Stimulated activated memory B cell treated with anti-CD40 and anti-IgM and Interleukin-4, amounts not matched to agents 10 μg/mL and 1 μg/mL and 100 μg/mL, for 72 hours (primary cell): ENCODE measurements at regions not wholly inside any gene's neighbourhood (a gene's known extent, or its start where the extent isn't known, plus 50 kb on each side); places are given as distances from the start of the nearest gene placed in this dataset.
"Not testable (repeated sequence)": the region's sequence is repeated elsewhere in the genome, so short reads cannot be mapped to it uniquely, and the experiment has no call there.

Source experiments
- ATAC-seq: fragments of 150-1000 bp; cut with Tn5 transposase; 2 replicates; pipeline ENCODE4 v1.10.0; 2021
- H3K27ac Mint-ChIP-seq: one replicate; pipeline ENCODE4 v1.8.0; 2022; ENCODE audit warnings: mild to moderate bottlenecking, mixed read lengths
- H3K27me3 Mint-ChIP-seq: one replicate; pipeline ENCODE4 v1.8.0; 2022; ENCODE audit warnings: mixed read lengths
- H3K36me3 Mint-ChIP-seq: one replicate; pipeline ENCODE4 v1.8.0; 2022; ENCODE audit warnings: mixed read lengths
- H3K4me1 Mint-ChIP-seq: one replicate; pipeline ENCODE4 v1.8.0; 2022; ENCODE audit warnings: mixed read lengths
- H3K4me3 Mint-ChIP-seq: one replicate; pipeline ENCODE4 v1.8.0; 2022; ENCODE audit warnings: mild to moderate bottlenecking, moderate library complexity, mixed read lengths
- H3K9me3 Mint-ChIP-seq: one replicate; pipeline ENCODE4 v1.8.0; 2022; ENCODE audit warnings: mixed read lengths

DNA sequence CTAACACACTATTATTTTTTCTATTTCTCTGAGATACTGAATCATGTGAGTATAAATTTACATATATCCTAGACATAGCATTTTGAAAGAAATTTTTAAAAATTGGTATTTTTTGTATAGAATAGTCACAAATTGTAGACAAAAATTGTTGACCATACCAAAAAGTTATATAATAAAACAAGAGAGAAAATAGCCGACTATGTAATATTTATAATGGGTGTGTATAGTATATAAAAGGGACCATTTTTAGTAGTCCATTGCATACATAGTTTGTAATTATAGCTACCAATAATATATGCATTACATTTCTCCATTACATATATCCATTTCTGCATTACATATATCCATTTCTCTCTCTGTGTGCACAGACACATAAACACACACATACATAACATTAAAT, 590.2 kb downstream of the TMTC2 start:
- H3K4me1 Mint-ChIP-seq, result no peaks in the 10 kb centered on the region
- peaks cover 6% of the 10 kb centered on the region for H3K9me3 Mint-ChIP-seq
- no peaks in the 10 kb centered on the region for H3K27me3 Mint-ChIP-seq
- no peak for ATAC-seq
- H3K36me3 Mint-ChIP-seq, result no peaks in the 10 kb centered on the region
- no peak overlapping the region for H3K27ac Mint-ChIP-seq
- no peak overlapping the region for H3K4me3 Mint-ChIP-seq

- Mint-ChIP-seq H3K4me1 (no peaks in the 10 kb centered on the region), H3K27me3 (no peaks in the 10 kb centered on the region), H3K4me3 (no peak overlapping the region), H3K27ac (no peak overlapping the region), H3K36me3 (no peaks in the 10 kb centered on the region), H3K9me3 (peaks cover 11% of the 10 kb centered on the region)
- no peak for ATAC-seq
Measured at GRCh38 chr12:83271201-83271600, 584.5 kb downstream of the TMTC2 start.

GRCh38 chr12:83265808-83266207, 579.1 kb downstream of the TMTC2 start:
- Mint-ChIP-seq H3K27me3 (no peaks in the 10 kb centered on the region), H3K4me1 (no peaks in the 10 kb centered on the region), H3K36me3 (no peaks in the 10 kb centered on the region), H3K4me3 (no peak overlapping the region), H3K27ac (no peak overlapping the region), H3K9me3 (peaks cover 5% of the 10 kb centered on the region)
- ATAC-seq, result no peak

- Mint-ChIP-seq H3K27me3 (no peaks in the 10 kb centered on the region), H3K27ac (no peak overlapping the region), H3K4me3 (no peak overlapping the region), H3K9me3 (no peaks in the 10 kb centered on the region), H3K4me1 (no peaks in the 10 kb centered on the region), H3K36me3 (no peaks in the 10 kb centered on the region)
- ATAC-seq, result no peak
Measured at GRCh38 chr12:83261998-83262397, 575.3 kb downstream of the TMTC2 start.

DNA sequence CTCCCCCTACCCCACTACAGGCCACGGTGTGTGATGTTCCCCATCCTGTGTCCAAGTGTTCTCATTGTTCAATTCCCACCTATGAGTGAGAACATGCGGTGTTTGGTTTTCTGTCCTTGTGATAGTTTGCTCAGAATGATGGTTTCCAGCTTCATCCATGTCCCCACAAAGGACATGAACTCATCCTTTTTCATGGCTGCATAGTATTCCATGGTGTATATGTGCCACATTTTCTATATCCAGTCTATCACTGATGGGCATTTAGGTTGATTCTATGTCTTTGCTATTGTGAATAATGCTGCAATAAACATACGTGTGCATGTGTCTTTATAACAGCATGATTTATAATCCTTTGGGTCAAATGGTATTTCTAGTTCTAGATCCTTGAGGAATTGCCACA, 573.4 kb downstream of the TMTC2 start:
- H3K4me1 Mint-ChIP-seq, result not testable (repeated sequence)

DNA sequence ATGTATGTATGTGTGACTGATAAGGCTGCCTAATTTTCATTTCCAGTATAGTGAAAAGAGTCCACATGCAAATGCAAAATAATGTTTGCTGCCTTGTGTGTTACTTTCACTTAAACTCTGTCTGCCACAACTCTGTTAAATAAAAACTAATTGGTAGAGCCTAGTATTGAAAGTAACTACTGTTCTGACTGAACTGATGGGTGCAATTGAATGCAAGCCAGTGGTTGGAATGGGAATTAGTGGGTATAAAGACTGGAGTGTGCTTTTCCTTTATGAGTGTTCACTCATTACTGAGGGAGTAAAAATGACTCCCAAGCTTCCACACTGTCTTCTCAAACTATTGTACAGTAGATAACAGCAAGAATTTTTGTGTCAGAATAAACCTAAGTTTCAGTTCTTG, 571.0 kb downstream of the TMTC2 start:
- Mint-ChIP-seq H3K27ac (no peak overlapping the region), H3K4me3 (no peak overlapping the region), H3K36me3 (no peaks in the 10 kb centered on the region), H3K4me1 (no peaks in the 10 kb centered on the region), H3K9me3 (peaks cover 3% of the 10 kb centered on the region), H3K27me3 (no peaks in the 10 kb centered on the region)
- no peak for ATAC-seq

More for the DNA sequence above, 573.4 kb downstream of the TMTC2 start:
- H3K27me3 Mint-ChIP-seq, ATAC-seq, H3K27ac Mint-ChIP-seq, H3K9me3 Mint-ChIP-seq, H3K4me3 Mint-ChIP-seq, H3K36me3 Mint-ChIP-seq: not testable (repeated sequence)

DNA sequence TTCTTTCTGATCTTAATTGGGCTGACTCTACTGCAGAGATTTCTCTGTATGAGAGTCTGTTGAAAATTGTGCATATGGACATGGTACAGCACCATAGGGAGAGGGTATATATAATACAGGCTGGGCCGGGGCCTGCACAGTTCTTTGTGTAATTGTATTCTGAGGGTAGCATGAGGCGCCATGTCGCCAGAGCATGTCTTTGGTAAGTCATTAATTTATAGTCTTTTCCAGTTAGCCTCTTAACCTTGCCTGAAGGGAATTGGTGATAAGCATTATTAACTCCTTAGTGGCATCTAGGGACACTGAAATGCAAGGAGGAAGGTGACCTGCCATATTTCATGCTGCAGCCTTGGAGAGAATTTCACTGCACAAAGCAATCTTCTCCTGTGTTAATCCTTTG, 569.9 kb downstream of the TMTC2 start:
- Mint-ChIP-seq H3K27me3 (no peaks in the 10 kb centered on the region), H3K4me1 (no peaks in the 10 kb centered on the region), H3K4me3 (no peak overlapping the region), H3K9me3 (peaks cover 3% of the 10 kb centered on the region), H3K36me3 (no peaks in the 10 kb centered on the region), H3K27ac (no peak overlapping the region)
- no peak for ATAC-seq

- no peak overlapping the region for H3K4me3 Mint-ChIP-seq
- H3K4me1 Mint-ChIP-seq, result no peaks in the 10 kb centered on the region
- no peak overlapping the region for H3K27ac Mint-ChIP-seq
- H3K36me3 Mint-ChIP-seq, result no peaks in the 10 kb centered on the region
- no peak for ATAC-seq
- H3K27me3 Mint-ChIP-seq, result no peaks in the 10 kb centered on the region
- peaks cover 10% of the 10 kb centered on the region for H3K9me3 Mint-ChIP-seq
Measured at GRCh38 chr12:83250866-83251265, 564.2 kb downstream of the TMTC2 start.

DNA sequence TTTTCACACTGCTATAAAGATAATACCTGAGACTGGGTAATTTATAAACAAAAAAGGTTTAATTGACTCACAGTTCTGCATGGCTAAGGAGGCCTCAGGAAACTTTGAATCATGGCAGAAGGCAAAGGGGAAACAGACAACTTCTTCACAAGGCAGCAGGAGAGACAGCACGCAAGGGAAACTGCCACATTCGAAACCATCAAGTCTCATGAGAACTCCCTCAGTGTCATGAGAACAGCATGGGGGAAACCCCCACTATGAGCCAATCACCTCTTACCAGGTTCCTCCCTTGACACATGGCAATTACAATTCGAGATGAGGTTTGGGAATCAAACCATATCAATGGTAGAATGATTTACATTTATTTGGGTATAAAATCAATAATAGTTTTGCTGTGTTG, 558.5 kb downstream of the TMTC2 start:
- ATAC-seq, result no peak
- no peaks in the 10 kb centered on the region for H3K4me1 Mint-ChIP-seq
- H3K27ac Mint-ChIP-seq, result no peak overlapping the region
- H3K4me3 Mint-ChIP-seq, result no peak overlapping the region
- H3K9me3 Mint-ChIP-seq, result peaks cover 8% of the 10 kb centered on the region
- no peaks in the 10 kb centered on the region for H3K36me3 Mint-ChIP-seq
- H3K27me3 Mint-ChIP-seq, result no peaks in the 10 kb centered on the region

- peaks cover 11% of the 10 kb centered on the region for H3K9me3 Mint-ChIP-seq
- H3K36me3 Mint-ChIP-seq, result no peaks in the 10 kb centered on the region
- H3K4me3 Mint-ChIP-seq, result no peak overlapping the region
- H3K27me3 Mint-ChIP-seq, result no peaks in the 10 kb centered on the region
- no peak for ATAC-seq
- no peak overlapping the region for H3K27ac Mint-ChIP-seq
- H3K4me1 Mint-ChIP-seq, result no peaks in the 10 kb centered on the region
Measured at GRCh38 chr12:83244001-83244400, 557.3 kb downstream of the TMTC2 start.

GRCh38 chr12:83233987-83234386, 547.3 kb downstream of the TMTC2 start:
- not testable (repeated sequence) for H3K4me1 Mint-ChIP-seq, H3K36me3 Mint-ChIP-seq, H3K27ac Mint-ChIP-seq, H3K4me3 Mint-ChIP-seq, H3K27me3 Mint-ChIP-seq, ATAC-seq
- peaks cover 16% of the 10 kb centered on the region for H3K9me3 Mint-ChIP-seq

DNA sequence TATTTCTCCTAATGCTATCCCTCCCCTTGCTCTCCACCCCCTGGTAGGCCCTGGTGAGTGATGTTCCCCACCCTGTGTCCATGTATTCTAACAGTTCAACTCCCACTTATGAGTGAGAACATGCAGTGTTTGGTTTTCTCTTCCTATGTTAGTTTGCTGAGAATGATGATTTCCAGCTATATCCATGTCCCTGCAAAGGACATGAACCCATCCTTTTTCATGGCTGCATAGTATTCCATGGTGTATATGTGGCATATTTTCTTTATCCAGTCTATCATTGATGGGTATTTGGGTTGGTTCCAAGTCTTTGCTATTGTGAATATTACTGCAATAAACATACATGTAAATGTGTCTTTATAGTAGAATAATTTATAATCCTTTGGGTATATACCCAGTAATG, 540.3 kb downstream of the TMTC2 start:
- H3K4me1 Mint-ChIP-seq, H3K4me3 Mint-ChIP-seq, H3K36me3 Mint-ChIP-seq, ATAC-seq, H3K27ac Mint-ChIP-seq, H3K27me3 Mint-ChIP-seq: not testable (repeated sequence)
- H3K9me3 Mint-ChIP-seq, result peaks cover 18% of the 10 kb centered on the region

DNA sequence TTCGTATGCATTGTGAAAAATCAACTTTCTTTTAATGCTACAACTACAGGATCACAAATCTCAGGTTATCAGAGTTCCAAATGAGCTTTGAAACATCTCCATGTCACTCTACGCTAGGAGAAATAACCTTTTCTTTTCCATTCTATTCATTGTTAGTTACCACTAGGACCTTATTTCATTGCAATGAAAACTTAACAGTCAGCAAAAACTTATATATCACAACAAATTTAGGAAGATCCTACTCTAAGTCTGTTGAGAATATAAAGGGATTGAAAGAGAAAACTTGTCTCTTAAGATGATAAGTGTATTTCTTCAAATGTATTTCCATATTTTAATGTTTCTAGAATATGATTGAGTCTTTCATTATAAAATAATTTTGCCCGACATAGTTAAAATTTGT, 539.1 kb downstream of the TMTC2 start:
- H3K27me3 Mint-ChIP-seq, result no peaks in the 10 kb centered on the region
- H3K36me3 Mint-ChIP-seq, result no peaks in the 10 kb centered on the region
- H3K4me3 Mint-ChIP-seq, result no peak overlapping the region
- H3K4me1 Mint-ChIP-seq, result no peaks in the 10 kb centered on the region
- peaks cover 20% of the 10 kb centered on the region for H3K9me3 Mint-ChIP-seq
- H3K27ac Mint-ChIP-seq, result no peak overlapping the region
- no peak for ATAC-seq

- no peak overlapping the region for H3K4me3 Mint-ChIP-seq
Measured at GRCh38 chr12:83224012-83224411, 537.3 kb downstream of the TMTC2 start.

GRCh38 chr12:83220774-83221173, 534.1 kb downstream of the TMTC2 start:
- H3K36me3 Mint-ChIP-seq, result no peaks in the 10 kb centered on the region

More at GRCh38 chr12:83224012-83224411, 537.3 kb downstream of the TMTC2 start:
- Mint-ChIP-seq H3K27ac (no peak overlapping the region), H3K9me3 (peaks cover 11% of the 10 kb centered on the region), H3K4me1 (no peaks in the 10 kb centered on the region), H3K27me3 (no peaks in the 10 kb centered on the region), H3K36me3 (no peaks in the 10 kb centered on the region)
- no peak for ATAC-seq

GRCh38 chr12:83216230-83216629, 529.5 kb downstream of the TMTC2 start:
- H3K27ac Mint-ChIP-seq, result no peak overlapping the region
- peaks cover 2% of the 10 kb centered on the region for H3K9me3 Mint-ChIP-seq
- H3K4me3 Mint-ChIP-seq, result no peak overlapping the region
- no peak for ATAC-seq
- H3K4me1 Mint-ChIP-seq, result no peaks in the 10 kb centered on the region
- H3K36me3 Mint-ChIP-seq, result no peaks in the 10 kb centered on the region
- H3K27me3 Mint-ChIP-seq, result no peaks in the 10 kb centered on the region

More at GRCh38 chr12:83220774-83221173, 534.1 kb downstream of the TMTC2 start:
- no peak overlapping the region for H3K4me3 Mint-ChIP-seq
- no peaks in the 10 kb centered on the region for H3K4me1 Mint-ChIP-seq
- no peaks in the 10 kb centered on the region for H3K27me3 Mint-ChIP-seq
- H3K9me3 Mint-ChIP-seq, result peaks cover 5% of the 10 kb centered on the region
- ATAC-seq, result no peak
- no peak overlapping the region for H3K27ac Mint-ChIP-seq

DNA sequence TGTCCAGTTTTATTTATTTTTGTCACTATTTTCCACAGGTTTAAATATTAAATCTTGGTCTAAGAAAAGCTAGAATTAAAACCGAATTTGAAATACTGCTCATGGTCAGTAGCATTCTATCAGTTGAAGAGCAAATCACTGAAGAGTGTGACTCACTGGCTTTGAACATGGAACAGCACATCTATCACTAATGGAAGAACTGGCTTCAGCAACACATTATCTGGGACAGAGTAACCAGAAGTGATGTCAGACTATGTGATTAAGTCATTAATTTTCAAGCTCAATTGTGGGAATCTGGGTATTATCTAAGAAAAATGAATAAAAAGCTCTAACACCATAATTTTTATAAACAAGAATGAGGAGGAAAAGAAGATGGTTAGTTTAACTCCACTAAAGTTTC, 527.5 kb downstream of the TMTC2 start:
- Mint-ChIP-seq H3K27me3 (no peaks in the 10 kb centered on the region), H3K4me3 (no peak overlapping the region), H3K27ac (no peak overlapping the region), H3K4me1 (no peaks in the 10 kb centered on the region), H3K36me3 (no peaks in the 10 kb centered on the region), H3K9me3 (peaks cover 2% of the 10 kb centered on the region)
- no peak for ATAC-seq
